ENCODE measurements at regions not wholly inside any gene's neighbourhood (a gene's known extent, or its start where the extent isn't known, plus 50 kb on each side); places are given as distances from the start of the nearest gene placed in this dataset.

DNA sequence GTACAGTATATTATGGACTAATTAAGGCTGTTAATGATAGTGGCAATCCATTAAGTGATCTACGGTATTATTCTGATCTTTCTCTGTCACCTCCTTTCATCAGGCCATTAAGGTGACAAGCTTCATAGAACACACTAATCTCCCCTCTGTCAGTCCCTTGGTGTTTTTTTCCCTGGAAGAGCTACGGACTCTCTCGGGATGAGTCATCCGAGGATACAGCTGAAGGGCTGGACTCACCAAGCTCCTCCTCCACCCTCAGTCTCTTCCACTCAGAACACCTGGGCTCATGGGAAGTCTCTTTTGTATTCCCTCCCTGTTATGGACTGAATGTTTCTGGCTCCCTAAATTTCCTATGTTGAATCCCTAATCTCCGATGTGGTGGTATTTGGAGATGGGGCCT lies 69.8 kb upstream of the PLXNA4 start:
- Histone ChIP-seq H3K36me3 (ENCODE audit: insufficient read depth, low read length) (no peaks in the 10 kb centered on the region), H4K20me1 (ENCODE audit: insufficient read depth, low read length) (no peaks in the 10 kb centered on the region), H3K4me2 (ENCODE audit: low read length) (no peak overlapping the region), H3K9me2 (ENCODE audit: insufficient read depth, low read length) (no peaks in the 10 kb centered on the region), H3K79me2 (ENCODE audit: insufficient read depth, low read depth, low read length) (no peaks in the 10 kb centered on the region), H2AFZ (ENCODE audit: low read length) (no peak overlapping the region), H3K4me3 (ENCODE audit: low read depth, low read length, poor library complexity, severe bottlenecking) (no peak overlapping the region), H3K4me1 (ENCODE audit: insufficient read depth, low read length, poor library complexity, severe bottlenecking) (no peaks in the 10 kb centered on the region), H3K27ac (ENCODE audit: low read depth, low read length, poor library complexity, severe bottlenecking) (no peak overlapping the region), H3K9me3 (ENCODE audit: low read length) (no peaks in the 10 kb centered on the region)
- no peak for DNase-seq (ENCODE audit: low spot score)
- CTCF ChIA-PET (ENCODE audit: unreplicated experiment): no interaction called here
- no TSS peak for BruUV-seq (replicated peaks)
- POLR2A ChIA-PET: no interaction called here
- TF ChIP-seq, protein P1, sequence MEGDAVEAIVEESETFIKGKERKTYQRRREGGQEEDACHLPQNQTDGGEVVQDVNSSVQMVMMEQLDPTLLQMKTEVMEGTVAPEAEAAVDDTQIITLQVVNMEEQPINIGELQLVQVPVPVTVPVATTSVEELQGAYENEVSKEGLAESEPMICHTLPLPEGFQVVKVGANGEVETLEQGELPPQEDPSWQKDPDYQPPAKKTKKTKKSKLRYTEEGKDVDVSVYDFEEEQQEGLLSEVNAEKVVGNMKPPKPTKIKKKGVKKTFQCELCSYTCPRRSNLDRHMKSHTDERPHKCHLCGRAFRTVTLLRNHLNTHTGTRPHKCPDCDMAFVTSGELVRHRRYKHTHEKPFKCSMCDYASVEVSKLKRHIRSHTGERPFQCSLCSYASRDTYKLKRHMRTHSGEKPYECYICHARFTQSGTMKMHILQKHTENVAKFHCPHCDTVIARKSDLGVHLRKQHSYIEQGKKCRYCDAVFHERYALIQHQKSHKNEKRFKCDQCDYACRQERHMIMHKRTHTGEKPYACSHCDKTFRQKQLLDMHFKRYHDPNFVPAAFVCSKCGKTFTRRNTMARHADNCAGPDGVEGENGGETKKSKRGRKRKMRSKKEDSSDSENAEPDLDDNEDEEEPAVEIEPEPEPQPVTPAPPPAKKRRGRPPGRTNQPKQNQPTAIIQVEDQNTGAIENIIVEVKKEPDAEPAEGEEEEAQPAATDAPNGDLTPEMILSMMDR (conservative IDR thresholded peaks at IDR 0.05; ENCODE audit: low read length): no peak
- TF ChIP-seq EZH2phosphoT487 (IDR thresholded peaks at IDR 0.05; ENCODE audit: borderline replicate concordance, low read depth, low read length): no peak
- intact Hi-C loops (cut with micrococcal nuclease; ENCODE audit: unreplicated experiment): no loop called here

DNA sequence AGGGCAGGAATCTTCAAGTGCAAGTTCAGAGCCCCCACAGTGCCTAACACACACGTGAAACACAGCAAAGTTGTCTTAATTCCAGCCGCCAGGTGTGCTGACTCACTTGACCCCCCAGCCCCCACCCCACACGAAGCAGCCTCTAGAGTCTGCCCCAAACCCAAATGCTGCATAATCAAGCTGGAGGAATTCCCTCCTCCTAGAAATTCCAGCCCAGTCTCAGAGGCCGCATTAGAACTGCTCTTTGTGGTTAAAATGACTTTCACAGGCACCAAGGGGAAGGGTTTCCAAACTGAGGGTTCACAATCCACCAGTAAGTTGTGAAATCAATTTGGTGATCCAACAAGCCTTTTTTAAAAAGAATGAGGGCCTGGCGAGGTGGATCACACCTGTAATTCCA lies 67.0 kb upstream of the PLXNA4 start:
- H3K4me3 ChIP-seq (ENCODE audit: low read depth, low read length, poor library complexity, severe bottlenecking): no peak overlapping the region
- H2AFZ ChIP-seq (ENCODE audit: low read length): no peak overlapping the region
- no peak overlapping the region for H3K27ac ChIP-seq (ENCODE audit: low read depth, low read length, poor library complexity, severe bottlenecking)
- no peak for DNase-seq (ENCODE audit: low spot score)
- POLR2A ChIA-PET: interaction anchor here (0.6 kb wide), 1 partner anchor 10 kb away, joined by 3 read pairs; no protein-coding TSS in a partner anchor
- no peak for TF ChIP-seq EZH2phosphoT487 (IDR thresholded peaks at IDR 0.05; ENCODE audit: borderline replicate concordance, low read depth, low read length)
- TF ChIP-seq, protein P1 (conservative IDR thresholded peaks at IDR 0.05; ENCODE audit: low read length): no peak
- H4K20me1 ChIP-seq (ENCODE audit: insufficient read depth, low read length): no peaks in the 10 kb centered on the region
- H3K9me3 ChIP-seq (ENCODE audit: low read length): no peaks in the 10 kb centered on the region
- intact Hi-C loops (cut with micrococcal nuclease; ENCODE audit: unreplicated experiment): no loop called here
- CTCF ChIA-PET (ENCODE audit: unreplicated experiment): no interaction called here
- H3K36me3 ChIP-seq (ENCODE audit: insufficient read depth, low read length): no peaks in the 10 kb centered on the region
- no peaks in the 10 kb centered on the region for H3K79me2 ChIP-seq (ENCODE audit: insufficient read depth, low read depth, low read length)
- no peak overlapping the region for H3K4me2 ChIP-seq (ENCODE audit: low read length)
- H3K9me2 ChIP-seq (ENCODE audit: insufficient read depth, low read length): no peaks in the 10 kb centered on the region
- no peaks in the 10 kb centered on the region for H3K4me1 ChIP-seq (ENCODE audit: insufficient read depth, low read length, poor library complexity, severe bottlenecking)
- BruUV-seq (replicated peaks): no TSS peak

DNA sequence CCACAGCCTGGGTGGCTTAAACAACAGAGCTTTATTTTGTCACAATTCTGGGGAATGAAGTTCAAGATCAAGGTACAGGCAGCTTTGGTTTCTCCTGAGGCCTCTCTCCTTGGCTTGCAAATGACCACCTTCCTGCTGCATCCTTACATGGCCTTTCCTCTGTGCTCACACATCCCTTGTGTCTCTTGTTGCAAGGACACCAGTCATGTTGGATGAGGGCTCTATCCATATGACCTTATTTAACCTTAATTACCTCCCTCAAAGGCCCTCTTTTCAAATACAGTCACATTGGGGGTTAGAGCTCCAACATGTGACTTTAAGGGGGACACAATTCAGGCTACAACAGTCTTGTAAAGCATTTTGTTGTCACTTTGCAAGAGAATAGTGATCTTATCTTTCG lies 65.0 kb upstream of the PLXNA4 start:
- CTCF ChIA-PET (ENCODE audit: unreplicated experiment): no interaction called here
- intact Hi-C loops (cut with micrococcal nuclease; ENCODE audit: unreplicated experiment): no loop called here

More for the DNA sequence above, 65.0 kb upstream of the PLXNA4 start:
- POLR2A ChIA-PET: no interaction called here
- Histone ChIP-seq H3K27ac (ENCODE audit: low read depth, low read length, poor library complexity, severe bottlenecking) (no peak overlapping the region), H3K36me3 (ENCODE audit: insufficient read depth, low read length) (no peaks in the 10 kb centered on the region), H4K20me1 (ENCODE audit: insufficient read depth, low read length) (no peaks in the 10 kb centered on the region), H3K4me1 (ENCODE audit: insufficient read depth, low read length, poor library complexity, severe bottlenecking) (no peaks in the 10 kb centered on the region), H3K9me2 (ENCODE audit: insufficient read depth, low read length) (no peaks in the 10 kb centered on the region), H3K79me2 (ENCODE audit: insufficient read depth, low read depth, low read length) (no peaks in the 10 kb centered on the region), H2AFZ (ENCODE audit: low read length) (no peak overlapping the region), H3K9me3 (ENCODE audit: low read length) (no peaks in the 10 kb centered on the region), H3K4me2 (ENCODE audit: low read length) (no peak overlapping the region), H3K4me3 (ENCODE audit: low read depth, low read length, poor library complexity, severe bottlenecking) (no peak overlapping the region)
- TF ChIP-seq EZH2phosphoT487 (IDR thresholded peaks at IDR 0.05; ENCODE audit: borderline replicate concordance, low read depth, low read length): no peak
- TF ChIP-seq, protein P1 (conservative IDR thresholded peaks at IDR 0.05; ENCODE audit: low read length): no peak
- BruUV-seq (replicated peaks): no TSS peak
- DNase-seq (ENCODE audit: low spot score): no peak

All from OCI-LY7 (cell line).